ENCODE measurements at regions not wholly inside any gene's neighbourhood (a gene's known extent, or its start where the extent isn't known, plus 50 kb on each side); places are given as distances from the start of the nearest gene placed in this dataset.

- DNase-seq: no peak
Measured at GRCh38 chr5:125012727-125013451, 266.4 kb upstream of the ZNF608 start.

- no peak for DNase-seq
Measured at GRCh38 chr5:125014202-125014601, 267.8 kb upstream of the ZNF608 start.

- DNase-seq: no peak
Measured at GRCh38 chr5:125017796-125018195, 271.4 kb upstream of the ZNF608 start.

- DNase-seq: no peak
Measured at GRCh38 chr5:125023673-125024072, 277.2 kb upstream of the ZNF608 start.

- DNase-seq: no peak
Measured at GRCh38 chr5:125026867-125027731, 280.7 kb upstream of the ZNF608 start.

- DNase-seq: no peak
Measured at GRCh38 chr5:125032286-125032685, 285.8 kb upstream of the ZNF608 start.

- no peak for DNase-seq
Measured at GRCh38 chr5:125033602-125034001, 287.2 kb upstream of the ZNF608 start.

- DNase-seq: no peak
Measured at GRCh38 chr5:125034331-125034730, 287.9 kb upstream of the ZNF608 start.

- no peak for DNase-seq
Measured at GRCh38 chr5:125036494-125036893, 290.1 kb upstream of the ZNF608 start.

- DNase-seq: no peak
Measured at GRCh38 chr5:125037020-125037419, 290.6 kb upstream of the ZNF608 start.

- DNase-seq: no peak
Measured at GRCh38 chr5:125037530-125037929, 291.1 kb upstream of the ZNF608 start.

GRCh38 chr5:125038477-125038876 lies 292.0 kb upstream of the ZNF608 start:
- no peak for DNase-seq

GRCh38 chr5:125041798-125042197 lies 295.4 kb upstream of the ZNF608 start:
- no peak for DNase-seq

GRCh38 chr5:125042261-125042890 lies 295.9 kb upstream of the ZNF608 start:
- DNase-seq: no peak

GRCh38 chr5:125043781-125044391 lies 297.4 kb upstream of the ZNF608 start:
- no peak for DNase-seq

- no peak for DNase-seq
Measured at GRCh38 chr5:125044491-125045282, 298.2 kb upstream of the ZNF608 start.

GRCh38 chr5:125045646-125046045 lies 299.2 kb upstream of the ZNF608 start:
- DNase-seq: no peak

GRCh38 chr5:125046838-125047237 lies 300.4 kb upstream of the ZNF608 start:
- no peak for DNase-seq

- no peak for DNase-seq
Measured at GRCh38 chr5:125047871-125048270, 301.4 kb upstream of the ZNF608 start.

GRCh38 chr5:125049721-125050702 lies 303.6 kb upstream of the ZNF608 start:
- no peak for DNase-seq

- DNase-seq: no peak
Measured at GRCh38 chr5:125050926-125051325, 304.5 kb upstream of the ZNF608 start.
